Hematopoietic multipotent progenitor cell treated with erythropoietin and hydrocortisone succinate and interleukin-3 and kit ligand, for 4 days (in vitro differentiated cells): ENCODE measurements at regions not wholly inside any gene's neighbourhood (a gene's known extent, or its start where the extent isn't known, plus 50 kb on each side); places are given as distances from the start of the nearest gene placed in this dataset.
A peak's percentile ranks its signal among the peaks of the same experiment; 100 is the strongest.

Experiments
- DNase-seq: peaks from one replicate; pipeline ENCODE4 v3.0.0-alpha.2; 2015

DNA sequence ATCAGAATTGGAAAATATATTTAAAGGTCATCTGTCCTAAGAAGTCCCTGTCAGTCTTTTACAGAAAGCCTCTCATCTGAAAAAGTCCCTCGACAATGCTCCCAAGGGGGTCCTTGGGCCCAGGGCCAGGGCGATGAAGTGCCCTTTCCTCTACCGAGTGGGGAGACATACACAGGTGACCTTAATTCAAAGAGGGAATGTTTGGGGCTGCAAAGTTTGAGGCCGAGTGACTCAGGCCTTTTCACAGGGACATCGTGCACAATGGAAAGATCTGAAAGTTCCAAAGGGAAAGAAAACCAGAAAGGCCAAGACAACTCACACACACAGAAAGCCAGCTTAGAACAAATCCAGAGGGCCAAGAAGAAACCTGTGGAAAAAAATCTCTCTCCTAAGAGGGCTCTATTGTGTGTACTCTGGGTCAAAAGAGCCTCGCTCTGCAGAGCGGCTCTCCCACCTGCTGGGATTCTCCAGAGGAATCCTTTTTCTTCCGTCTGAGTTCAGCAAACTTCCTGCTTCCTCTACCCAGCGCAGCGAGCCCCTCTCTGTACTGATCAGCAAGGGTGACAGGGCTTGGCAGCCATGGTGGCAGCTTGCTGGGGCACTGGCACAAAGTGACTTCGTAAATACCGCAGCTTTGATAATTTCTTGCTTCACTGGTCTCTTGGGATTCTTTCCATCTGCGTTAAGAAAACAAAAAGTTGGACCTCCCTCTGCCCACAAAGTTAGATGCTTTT, 259.1 kb downstream of the OPA1 start:
- no peak for DNase-seq

DNA sequence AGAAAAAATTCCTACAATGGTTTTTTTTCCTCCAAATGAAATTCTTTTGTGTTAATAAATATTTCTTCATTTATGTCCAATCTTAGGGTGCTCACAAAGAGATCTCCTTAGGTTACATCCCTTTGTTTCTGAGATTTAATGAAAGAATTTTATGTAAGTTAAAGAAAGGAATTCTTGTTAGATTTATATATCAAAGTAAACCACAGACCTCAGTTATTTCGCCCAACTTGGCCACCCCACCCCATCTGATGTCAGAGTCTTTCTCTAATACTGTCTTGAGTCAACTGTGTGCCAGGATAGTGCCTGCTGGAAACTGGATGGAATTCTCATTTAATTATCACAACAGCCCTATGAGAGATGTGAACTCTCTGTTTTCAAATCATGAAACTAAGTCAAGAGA, 259.9 kb downstream of the OPA1 start:
- no peak for DNase-seq

DNA sequence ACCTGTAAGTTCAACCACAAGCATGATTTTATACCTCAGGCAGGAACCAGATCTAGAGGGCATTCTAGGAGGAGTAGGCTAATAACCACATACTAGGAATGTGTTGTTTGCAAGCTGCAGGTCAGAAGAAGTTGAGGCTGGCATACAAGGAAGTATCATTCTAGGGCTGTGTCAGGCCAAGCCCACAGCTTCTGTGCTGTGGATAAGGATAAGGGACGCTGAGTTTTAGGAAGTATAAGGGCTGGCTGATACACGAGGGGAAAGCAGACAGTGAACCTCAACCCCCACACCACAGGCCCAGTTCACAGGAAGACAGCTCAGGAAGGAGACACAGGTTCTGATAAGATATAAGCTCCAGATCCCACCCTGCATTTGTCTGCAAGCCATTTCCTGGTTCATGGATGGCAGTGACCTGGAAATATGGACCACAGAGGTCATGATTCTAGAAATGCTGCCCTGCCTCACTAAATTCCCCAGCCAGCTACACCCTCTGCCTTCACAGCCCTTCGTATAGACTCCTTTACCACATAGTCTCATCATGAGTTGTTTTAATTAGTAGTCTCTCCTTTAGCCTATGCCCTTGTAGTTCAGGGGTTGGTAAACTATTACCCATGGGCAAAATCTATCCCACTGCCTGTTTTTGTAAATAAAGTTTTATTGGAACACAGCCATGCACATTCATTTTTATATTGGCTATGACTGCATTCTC, 260.7 kb downstream of the OPA1 start:
- DNase-seq = peak; percentile 96

DNA sequence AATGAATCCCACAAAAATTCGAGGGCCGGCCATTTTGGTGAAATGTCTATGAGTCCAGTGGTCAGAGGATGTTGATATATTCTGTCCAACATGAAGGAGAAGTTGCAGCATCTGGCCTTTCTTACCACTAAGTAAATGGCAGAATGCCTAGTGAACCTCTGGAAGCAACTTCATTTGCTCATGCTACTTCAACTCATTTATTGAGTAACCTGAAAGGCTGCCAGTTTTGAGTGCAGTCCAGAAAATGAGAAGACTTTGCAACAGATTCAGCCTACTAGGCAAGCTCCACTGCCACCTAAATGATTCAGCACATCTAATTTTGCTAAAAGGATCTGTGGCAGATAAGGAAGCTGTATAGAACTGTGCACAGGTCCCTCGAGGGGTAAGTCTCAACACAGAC, 265.0 kb downstream of the OPA1 start:
- DNase-seq = peak; percentile 87

DNA sequence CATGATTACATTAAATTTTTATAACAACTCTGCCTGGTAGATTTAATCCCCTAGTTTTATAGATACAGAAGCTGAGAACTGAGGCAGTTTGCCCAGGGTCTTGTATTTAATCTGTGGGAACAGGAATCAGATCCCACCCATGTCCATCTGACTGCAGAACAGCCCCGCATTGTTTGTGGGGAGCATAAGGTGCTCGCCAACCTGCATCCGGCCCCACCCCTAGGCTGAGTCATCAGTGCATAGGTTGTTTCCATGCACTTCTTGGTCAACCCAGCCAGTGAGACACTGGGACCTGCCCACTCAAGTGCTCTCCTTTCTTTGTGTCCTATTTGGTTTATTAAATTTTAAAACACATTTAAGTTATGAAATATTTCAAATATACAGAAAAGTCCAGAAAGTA, 266.2 kb downstream of the OPA1 start:
- no peak for DNase-seq

DNA sequence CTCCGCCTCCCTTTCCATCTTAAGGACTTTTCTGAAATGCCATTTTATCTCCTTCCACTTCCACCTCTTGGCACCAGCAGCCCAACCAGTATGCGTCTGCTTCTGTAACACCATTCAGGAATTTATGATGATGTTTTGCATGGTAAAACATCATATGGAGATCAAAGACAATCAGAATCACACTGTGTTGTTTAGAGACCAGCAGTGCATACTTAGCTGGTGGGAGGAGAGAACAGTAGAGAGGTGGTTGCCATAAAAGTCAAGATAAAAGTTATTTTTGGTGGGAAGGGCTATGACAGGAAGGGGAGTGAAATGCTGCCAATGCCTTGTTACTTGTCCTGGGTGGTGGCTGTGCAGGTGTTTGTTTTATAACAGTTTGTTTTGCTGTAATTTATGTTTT, 268.0 kb downstream of the OPA1 start:
- no peak for DNase-seq

DNA sequence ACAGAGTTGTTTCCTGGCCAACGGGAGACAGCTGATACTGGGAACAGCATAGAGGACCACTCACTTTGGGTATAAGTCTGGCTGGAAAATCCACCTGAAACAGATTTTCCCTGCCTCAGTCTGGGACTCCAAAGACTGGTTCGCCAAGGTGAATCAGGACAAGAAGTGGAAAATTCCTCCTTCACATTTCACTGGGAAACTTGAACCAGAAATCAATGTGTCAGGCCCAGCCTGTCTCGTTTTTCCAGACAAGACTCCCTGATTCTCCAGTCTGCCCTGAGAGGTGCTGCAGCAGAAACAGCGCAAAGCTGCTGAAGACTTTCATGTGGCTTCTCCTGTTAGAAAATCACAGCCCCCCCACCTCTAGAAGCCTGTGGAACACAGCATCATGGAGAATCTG, 269.8 kb downstream of the OPA1 start:
- DNase-seq = no peak

DNA sequence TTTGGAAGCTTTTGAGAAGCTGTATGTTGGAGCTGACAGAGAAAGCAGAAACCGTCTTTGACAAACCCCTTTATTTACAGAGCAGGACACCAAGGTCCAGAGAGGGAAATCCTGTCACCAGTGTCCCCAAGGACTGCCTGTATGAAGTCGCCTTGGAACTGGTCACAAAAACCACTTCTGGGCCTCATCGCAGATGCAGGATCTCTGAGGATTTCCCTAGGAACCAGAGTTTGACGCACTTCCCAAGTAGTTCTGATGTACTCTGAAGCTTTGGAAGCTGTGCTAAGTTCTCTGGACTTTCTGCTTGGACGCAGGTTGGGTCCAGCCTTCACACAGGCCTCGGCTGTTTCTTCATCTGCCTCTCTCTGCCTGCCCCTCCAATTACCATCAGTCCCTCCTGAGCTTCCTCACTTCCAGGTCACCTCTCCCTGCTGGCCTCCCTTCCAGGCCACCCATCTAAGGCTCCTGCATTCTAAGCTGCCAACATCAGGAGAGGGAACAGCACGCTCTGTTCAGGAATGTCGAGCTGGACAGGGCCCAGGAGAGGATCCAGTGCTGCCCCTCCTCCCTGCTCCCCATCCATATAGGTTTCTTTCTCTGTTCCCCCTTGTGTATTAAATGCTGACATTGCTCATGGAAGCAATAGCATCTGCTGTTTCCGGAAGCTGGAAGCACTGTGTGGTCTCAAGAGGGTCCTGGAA, 270.8 kb downstream of the OPA1 start:
- DNase-seq = no peak

DNA sequence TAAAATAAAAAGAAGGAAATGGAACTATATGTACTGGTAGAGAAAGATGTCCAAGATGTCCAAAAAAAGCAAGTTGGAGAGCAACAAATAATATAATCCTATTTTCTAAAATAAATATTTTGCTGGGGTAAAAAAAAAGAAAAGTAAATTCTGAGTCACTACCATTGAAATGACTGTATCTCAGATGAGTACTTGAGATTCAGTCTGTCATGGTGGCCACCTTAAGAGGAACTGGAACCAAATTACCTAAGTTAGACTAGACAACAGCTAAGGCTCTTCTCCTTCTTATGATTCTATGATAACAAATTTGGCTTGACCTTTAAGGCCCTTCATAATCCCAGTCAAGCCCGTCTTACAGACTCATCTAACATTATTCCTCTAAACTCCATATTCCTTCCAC, 270.6 kb upstream of the HES1 start:
- no peak for DNase-seq

DNA sequence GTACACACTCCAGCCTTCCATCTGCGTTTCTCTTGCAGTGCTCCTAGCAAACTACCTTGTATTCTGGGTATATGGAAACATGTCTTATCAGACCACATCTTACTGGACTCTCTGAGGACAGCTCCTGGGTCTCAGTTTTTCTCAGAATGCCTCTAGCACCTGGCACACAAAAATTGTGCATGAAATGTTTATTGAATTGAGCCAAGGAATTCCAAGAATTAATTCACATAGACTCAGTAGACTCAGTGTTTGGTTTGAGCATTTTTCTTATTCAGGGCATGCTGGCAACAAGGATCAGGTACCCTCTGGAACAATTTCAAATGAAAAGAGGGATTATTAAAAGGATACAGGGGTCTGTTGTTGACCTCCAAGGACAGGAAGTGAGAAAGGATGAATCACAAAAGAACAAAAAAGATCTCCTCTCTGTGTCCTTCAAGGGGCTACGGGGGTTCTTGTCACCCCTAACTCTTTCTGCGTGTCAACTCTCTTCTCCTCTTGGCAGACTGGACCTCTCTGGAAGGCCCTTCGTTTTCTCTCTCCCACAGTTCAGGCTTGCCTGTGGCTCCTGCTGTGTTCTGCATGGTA, 270.0 kb upstream of the HES1 start:
- DNase-seq = no peak

DNA sequence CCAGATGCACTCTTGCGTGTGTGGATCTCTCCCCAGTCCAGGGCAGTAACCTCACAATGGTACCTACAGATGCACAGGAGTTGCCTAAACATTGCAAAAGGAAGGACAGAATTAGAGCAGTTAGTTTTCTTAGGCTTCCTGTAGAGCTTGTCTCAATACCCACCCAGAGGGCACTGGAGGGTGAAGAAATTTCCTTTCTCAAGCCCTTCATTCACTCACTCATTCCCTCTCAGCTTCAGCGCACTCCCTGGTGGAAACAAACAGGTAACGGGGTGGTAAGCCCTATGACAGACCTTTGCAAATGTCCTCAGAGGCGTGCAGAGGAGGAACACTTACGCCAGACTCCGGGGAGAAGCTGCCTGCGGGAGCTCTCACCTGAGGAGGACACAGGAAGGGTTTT, 267.4 kb upstream of the HES1 start:
- no peak for DNase-seq

DNA sequence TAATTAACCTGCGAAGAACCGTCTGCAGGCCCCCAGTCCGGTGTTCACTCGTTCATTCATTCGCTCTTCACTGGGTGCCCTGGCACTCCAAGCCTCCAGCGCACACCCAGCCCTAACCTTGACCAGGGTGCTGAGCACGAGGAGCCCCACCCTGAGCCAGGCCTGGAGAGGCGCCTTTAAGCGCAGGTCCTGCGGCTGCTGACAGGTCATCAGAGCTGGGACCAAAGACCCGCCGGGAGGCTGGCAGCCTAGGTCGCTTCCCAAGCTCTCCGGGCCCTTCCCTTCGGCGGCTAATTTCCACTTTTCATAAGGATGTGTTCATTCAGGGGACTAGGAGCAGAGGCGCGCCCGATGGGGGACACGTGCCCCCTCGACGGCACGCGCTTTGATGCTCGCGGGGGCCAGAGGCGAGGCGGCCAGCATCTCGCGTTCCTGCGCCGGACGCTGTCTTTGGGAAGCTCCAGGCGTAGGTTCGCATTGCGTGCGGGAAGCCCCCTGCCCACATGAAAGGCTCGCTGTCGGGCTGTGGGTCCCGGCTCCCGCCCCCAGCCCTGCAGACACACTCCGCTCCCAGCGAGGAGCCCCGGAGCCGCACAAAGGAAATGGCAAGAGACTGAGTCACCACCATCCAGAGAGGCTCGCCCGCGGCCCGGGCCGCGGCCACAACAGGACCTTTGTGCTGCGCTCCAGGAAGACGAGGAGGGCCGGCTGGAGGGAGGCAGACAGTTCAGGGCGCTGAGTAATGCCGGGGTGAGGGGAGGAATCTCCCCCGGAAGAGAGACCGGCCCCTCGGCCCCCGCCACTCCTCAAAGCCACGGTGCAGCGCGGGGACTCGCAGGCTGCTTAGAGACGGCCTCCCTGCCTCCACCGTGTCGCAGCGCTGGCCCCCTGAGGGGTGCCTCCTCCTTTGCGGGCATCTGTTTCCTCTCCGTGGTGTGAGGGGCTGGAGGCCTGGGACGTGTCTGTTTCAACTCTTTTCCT, 266.4 kb upstream of the HES1 start:
- DNase-seq = peak; percentile 75

DNA sequence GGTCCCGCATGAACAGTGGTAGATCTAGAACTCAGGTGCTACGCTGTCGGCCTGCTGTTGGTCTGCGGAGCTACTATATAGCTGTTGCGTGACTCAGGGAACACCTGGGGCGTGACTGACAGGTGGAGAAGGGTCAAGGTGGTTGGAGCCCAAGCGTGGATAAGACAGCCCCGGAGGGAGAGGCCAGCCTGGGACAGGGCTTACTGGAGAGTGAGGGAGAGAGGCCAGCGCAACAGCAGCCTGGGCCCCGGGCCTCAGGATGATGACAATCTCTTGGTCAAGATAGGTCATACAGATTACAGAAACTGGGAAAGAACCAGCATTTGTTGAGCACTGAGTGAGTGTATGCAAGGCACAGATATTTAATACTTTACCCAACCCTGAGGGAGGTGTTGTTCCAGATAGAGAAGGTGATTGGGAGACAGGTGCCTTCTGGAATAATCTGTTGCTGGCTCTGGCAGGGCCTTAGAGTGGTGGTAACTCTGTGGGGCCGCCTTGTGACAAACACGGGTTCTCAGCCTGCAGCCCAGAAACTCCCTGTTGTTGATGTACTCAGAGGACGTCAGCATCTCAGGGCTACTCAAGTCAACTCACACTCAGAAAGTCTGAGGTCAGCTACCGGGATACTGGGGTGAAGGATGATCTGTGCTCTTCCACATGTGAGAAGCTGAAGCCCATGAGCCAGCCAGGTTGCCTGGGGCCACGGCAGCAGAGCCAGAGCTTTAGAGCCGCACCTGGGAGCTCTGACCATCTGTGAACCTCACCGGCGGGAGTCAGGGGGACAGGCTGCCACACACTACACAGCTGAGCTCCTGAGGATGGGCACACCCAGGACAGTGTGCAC, 265.4 kb upstream of the HES1 start:
- DNase-seq = no peak

DNA sequence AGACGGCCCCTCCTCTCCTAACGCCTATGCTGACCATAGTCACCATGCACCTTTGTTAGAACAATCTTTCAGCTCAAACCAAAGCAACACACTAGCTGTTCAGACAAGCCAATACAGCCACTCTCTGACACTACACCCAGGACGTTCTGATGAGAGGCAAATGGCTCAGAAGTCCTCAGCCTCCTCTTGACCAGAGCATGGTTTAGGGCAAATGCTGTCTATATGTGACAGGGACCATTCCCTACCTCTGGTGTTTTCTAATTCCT, 264.8 kb upstream of the HES1 start:
- DNase-seq = no peak

DNA sequence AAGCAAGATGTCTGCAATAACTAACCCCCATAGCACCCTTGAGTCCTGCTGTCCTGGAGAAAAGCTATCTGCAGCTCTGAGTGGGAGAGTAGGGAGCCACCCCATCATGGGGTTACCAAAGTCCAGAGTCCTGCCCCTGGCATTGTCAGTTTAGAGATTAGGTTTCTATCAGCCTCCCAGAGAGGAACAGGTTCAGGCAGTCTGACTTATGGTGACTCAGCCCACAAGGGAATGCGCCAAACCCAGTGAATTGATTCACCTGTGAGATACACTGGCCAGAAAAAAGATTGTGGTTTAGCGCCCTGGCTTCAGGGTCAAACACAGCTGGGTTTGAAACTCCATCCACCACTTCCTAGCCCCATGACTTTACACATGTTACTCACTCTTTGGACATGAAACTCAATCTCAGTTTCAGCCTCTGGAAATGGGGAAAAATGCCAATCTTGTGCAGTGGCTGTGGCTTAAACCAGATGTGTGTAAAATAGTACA, 263.6 kb upstream of the HES1 start:
- DNase-seq = peak; percentile 70

DNA sequence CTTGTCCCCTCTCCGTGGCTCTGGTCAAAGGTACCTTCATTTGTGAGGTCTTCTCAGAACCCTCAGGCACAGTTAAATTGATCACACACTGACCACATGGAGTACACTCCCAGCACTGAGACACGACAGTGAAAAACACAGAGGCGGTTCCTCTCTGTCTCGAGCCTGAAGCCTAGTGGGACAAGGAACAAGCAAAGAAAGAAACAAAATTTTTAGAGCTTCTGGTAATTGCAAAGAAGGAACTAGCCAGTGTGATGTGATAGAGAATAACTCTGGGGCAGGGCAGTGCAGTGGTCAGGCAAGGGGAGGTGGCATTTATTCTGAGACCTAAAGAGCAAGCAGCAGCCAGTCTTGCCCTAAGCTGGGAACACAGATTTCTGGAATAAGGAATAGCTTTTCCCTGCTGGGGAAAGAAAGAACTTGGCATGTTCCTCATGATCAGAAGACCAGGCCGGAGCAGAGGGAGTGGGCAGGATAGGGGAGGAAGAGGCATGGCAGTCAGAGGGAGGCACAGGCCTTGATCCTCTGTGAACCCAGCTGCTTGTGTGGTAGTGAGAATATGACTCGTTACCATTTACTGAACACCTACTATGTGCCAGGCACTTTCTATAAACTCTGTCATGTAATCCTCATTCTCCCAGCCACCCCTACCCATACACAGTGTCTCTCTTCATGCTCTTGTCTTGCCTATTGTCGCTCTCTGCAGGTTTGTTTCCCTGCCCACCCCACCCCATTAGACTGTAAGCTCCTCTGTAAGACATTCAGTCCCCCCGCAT, 262.3 kb upstream of the HES1 start:
- no peak for DNase-seq

DNA sequence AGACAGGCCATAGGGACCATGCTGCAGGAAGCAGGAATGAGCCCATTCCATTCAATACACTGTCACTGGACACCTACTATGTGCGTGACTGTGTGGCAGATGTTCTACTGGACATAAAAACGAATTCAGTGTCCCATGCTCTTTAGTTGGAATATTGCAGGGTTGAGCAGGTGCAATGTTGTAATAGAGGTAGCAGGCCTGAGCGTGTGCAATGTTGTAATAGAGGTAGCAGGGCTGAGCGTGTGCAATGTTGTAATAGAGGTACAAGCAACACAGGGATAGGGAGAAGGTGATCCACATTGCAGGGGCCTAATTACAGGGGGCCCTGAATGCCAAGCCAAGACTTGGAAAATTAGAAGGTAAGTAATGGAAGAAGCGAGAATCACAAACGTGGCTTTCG, 261.4 kb upstream of the HES1 start:
- no peak for DNase-seq

DNA sequence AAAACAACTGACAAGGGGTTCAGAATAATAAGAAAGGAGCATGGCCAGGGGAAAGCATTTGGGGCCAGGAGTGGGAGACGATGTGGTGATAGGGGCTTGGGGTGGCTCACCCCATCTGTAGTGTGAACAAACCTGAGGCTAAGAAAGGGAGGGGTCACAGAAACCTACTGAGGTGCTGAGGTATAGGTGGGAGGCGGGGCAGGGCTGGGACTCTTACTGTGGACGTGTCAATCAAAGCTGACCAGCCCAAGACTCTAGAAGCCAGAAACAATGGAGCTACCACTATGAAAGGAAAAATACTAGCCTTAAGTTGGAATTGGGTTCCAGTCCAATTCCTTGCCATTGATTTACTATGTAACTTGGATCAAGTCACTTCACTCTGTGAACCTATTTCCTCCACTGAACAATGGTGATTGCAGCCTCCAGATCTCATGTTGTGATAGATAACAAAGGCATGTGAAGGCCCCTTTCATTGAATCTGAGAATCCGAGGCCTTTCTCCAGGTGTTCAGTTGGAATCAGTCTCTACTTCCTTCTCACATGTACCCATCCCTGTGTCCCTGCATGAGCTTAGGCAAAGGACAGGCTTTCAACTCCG, 260.9 kb upstream of the HES1 start:
- DNase-seq = no peak

DNA sequence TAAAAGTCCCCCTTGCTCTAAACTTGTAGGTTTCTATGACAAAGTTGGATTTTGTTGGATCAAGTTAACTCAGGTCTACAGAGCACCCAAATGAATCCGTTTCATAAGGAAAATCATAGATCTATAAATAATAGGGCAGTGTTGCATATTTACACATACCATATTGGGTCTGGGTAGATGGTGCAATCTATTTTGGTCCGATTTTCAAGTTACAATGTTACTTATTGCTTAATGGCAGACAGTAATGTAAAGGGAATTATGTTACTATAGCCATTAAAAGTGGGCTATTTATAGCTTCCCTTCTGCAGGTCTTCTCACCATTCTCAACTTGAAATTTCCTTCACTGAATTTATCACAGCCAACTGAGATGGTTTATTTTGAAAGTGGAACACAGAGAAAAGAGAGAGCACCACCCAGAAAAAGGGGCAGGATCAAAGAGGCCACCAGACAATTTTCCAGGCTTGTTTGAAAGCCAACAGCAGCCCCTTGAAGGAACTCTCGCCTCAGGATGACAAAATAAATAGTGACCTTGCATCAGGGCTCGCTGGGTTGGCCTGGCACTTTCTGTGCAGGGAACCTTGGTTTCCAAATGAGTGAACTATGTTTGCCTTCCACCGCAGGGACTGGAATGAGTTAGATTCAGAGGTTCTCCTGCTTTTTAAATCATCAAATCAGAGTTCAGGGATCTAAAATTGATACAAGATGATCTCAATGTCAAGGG, 260.2 kb upstream of the HES1 start:
- DNase-seq = no peak
